K562 (cell line): ENCODE measurements at regions not wholly inside any gene's neighbourhood (a gene's known extent, or its start where the extent isn't known, plus 50 kb on each side); places are given as distances from the start of the nearest gene placed in this dataset.

Experiments
- ATAC-seq: fragments of 200-7000 bp; cut with Tn5 transposase; 3 replicates; pipeline ENCODE4 v1.9.1; 2020; ENCODE audit warnings: moderate library complexity
- BruUV-seq: library from RNA; stranded (reverse); fragments of 400-500 nt; replicated peaks from 2 replicates; lab custom pipeline; 2021; lab: Mats Ljungman, UMichigan
- CTCF ChIA-PET: fragments of 300-600 bp; formaldehyde crosslinking; extraction: SDS; loops from one replicate; lab custom pipeline; 2021; ENCODE audit warnings: low intra/inter-chr PET ratio; lab: Yijun Ruan, JAX
- POLR2A ChIA-PET: fragments of 300-600, 350-650 bp; sonication (Branson Sonifier 250); formaldehyde crosslinking; extraction: SDS; loops from one replicate; lab custom pipeline; 2021; ENCODE audit warnings: antibody characterized with exemption, inconsistent platforms; lab: Yijun Ruan, JAX
- DNase-seq, 4 experiments: peaks; one replicate each; pipeline versions ENCODE4 v3.0.0 to v3.0.0-alpha.2; 2011 to 2018; ENCODE audit warnings: low spot score in 3 of 4, mixed read lengths in 3 of 4; ENCODE audit errors: extremely low read depth in 1 of 4
- FAIRE-seq: peaks from 2 replicates; lab custom pipeline; 2011; peaks lifted over from hg19 to GRCh38; lab: Jason Lieb, UNC
- H2AFZ ChIP-seq: 2 replicates; pipeline ENCODE4 v1.6.0; 2011; ENCODE audit warnings: low read depth, low read length, control low read depth, inconsistent platforms
- H3K27ac ChIP-seq: fragments of 200-600 bp; 3 replicates; pipeline ENCODE4 v1.8.0; 2011; ENCODE audit warnings: low read depth, mild to moderate bottlenecking, control low read depth, inconsistent platforms, low read length, moderate library complexity, mixed read lengths; ENCODE audit errors: extremely low read depth
- H3K27me3 ChIP-seq, 2 experiments: fragments of 300-600 bp in 1 of 2; 2 replicates in 1 of 2; 3 replicates in 1 of 2; pipeline versions ENCODE4 v1.6.0 to v1.8.0; 2011; ENCODE audit warnings: inconsistent platforms in 2 of 2, low read length in 2 of 2, mild to moderate bottlenecking in 1 of 2, mixed read lengths in 1 of 2, moderate library complexity in 1 of 2; ENCODE audit not compliant: control insufficient read depth in 2 of 2, insufficient read depth in 2 of 2
- H3K36me3 ChIP-seq: fragments of 300-600 bp; 3 replicates; pipeline ENCODE4 v1.8.0; 2011; ENCODE audit warnings: mild to moderate bottlenecking, low read length, inconsistent platforms; ENCODE audit not compliant: control insufficient read depth, insufficient read depth
- H3K4me1 ChIP-seq, 2 experiments: fragments of 200-600 bp in 1 of 2; replicated peaks in 1 of 2; 2 replicates in 1 of 2; 3 replicates in 1 of 2; pipeline versions ENCODE4 v1.5.1 to v1.8.0; 2011; ENCODE audit warnings: inconsistent platforms in 2 of 2, low read length in 2 of 2, mild to moderate bottlenecking in 1 of 2, mixed read lengths in 1 of 2, moderate library complexity in 1 of 2; ENCODE audit not compliant: control insufficient read depth in 2 of 2, insufficient read depth in 2 of 2
- H3K4me2 ChIP-seq: 2 replicates; pipeline ENCODE4 v1.6.1; 2011; ENCODE audit warnings: low read length, control low read depth, inconsistent platforms, mixed read lengths; ENCODE audit not compliant: insufficient read depth
- H3K4me3 ChIP-seq: fragments of 200-600 bp; sonication (generic), shearing (Covaris generic); 2 replicates; pipeline ENCODE4 v1.5.1; 2016; ENCODE audit warnings: control low read depth, inconsistent platforms
- H3K79me2 ChIP-seq: fragments of 200-600 bp; 3 replicates; pipeline ENCODE4 v1.8.0; 2011; ENCODE audit warnings: low read length, inconsistent platforms; ENCODE audit not compliant: control insufficient read depth, insufficient read depth
- H3K9ac ChIP-seq, 2 experiments: 2 replicates each; pipeline versions ENCODE4 v1.6.0 to v1.6.1; 2011; ENCODE audit warnings: low read depth in 2 of 2, low read length in 2 of 2, control low read depth in 1 of 2, inconsistent platforms in 1 of 2, mild to moderate bottlenecking in 1 of 2, mixed read lengths in 1 of 2; ENCODE audit not compliant: insufficient read depth in 1 of 2
- H3K9me1 ChIP-seq: one replicate; pipeline ENCODE4 v1.6.0; 2011; ENCODE audit warnings: inconsistent platforms, mild to moderate bottlenecking, low read length, moderate library complexity; ENCODE audit not compliant: control insufficient read depth, insufficient read depth
- H3K9me3 ChIP-seq: replicated peaks from 2 replicates; pipeline ENCODE4 v1.5.1; 2011; ENCODE audit warnings: low read depth, low read length, inconsistent platforms; ENCODE audit not compliant: control insufficient read depth, insufficient read depth
- H4K20me1 ChIP-seq: replicated peaks from 2 replicates; pipeline ENCODE4 v1.6.1; 2011; ENCODE audit warnings: low read length, inconsistent platforms, mixed read lengths; ENCODE audit not compliant: control insufficient read depth, insufficient read depth
- FIP1L1 ChIP-seq: fragments of 200-400 bp; formaldehyde crosslinking; IDR thresholded peaks from 2 replicates; pipeline ENCODE4 v1.6.1; 2018; ENCODE audit warnings: mild to moderate bottlenecking, low read depth, low read length; ENCODE audit not compliant: poor library complexity, severe bottlenecking
- KLF1 ChIP-seq: fragments of 450-650 bp; IDR thresholded peaks from 2 replicates; pipeline ENCODE4 v1.6.1; 2016; ENCODE audit warnings: missing genetic modification characterization, missing compliant biosample characterization
- MGA ChIP-seq: fragments of 450-650 bp; IDR thresholded peaks from 2 replicates; pipeline ENCODE4 v1.6.1; 2016; ENCODE audit warnings: mild to moderate bottlenecking, moderate library complexity
- MYC ChIP-seq, 2 experiments: fragments of 250-450 bp in 1 of 2; sonication (Bioruptor Pico) in 1 of 2; IDR thresholded peaks; 2 replicates each; pipeline versions ENCODE4 v1.5.1 to v1.6.1; 2012 to 2021; ENCODE audit warnings: low read depth in 2 of 2, borderline replicate concordance in 1 of 2, improper control_type of control experiment in 1 of 2, low read length in 1 of 2, mild to moderate bottlenecking in 1 of 2, moderate library complexity in 1 of 2
- PHTF2 ChIP-seq: fragments of 250-450 bp; sonication (Bioruptor Pico); IDR thresholded peaks from 2 replicates; pipeline ENCODE4 v1.5.0; 2021; ENCODE audit warnings: mild to moderate bottlenecking
- YY1 ChIP-seq, 3 experiments: IDR thresholded peaks; 2 replicates each; pipeline ENCODE4 v1.6.1; 2011; ENCODE audit warnings: low read length in 2 of 3, mild to moderate bottlenecking in 2 of 3, moderate library complexity in 2 of 3, borderline replicate concordance in 1 of 3, control low read depth in 1 of 3, low read depth in 1 of 3; ENCODE audit not compliant: insufficient read depth in 3 of 3, insufficient replicate concordance in 2 of 3, control insufficient read depth in 1 of 3, insufficient read length in 1 of 3; ENCODE audit errors: extremely low read depth in 1 of 3
- ZBTB8A ChIP-seq: fragments of 450-650 bp; IDR thresholded peaks from 2 replicates; pipeline ENCODE4 v1.6.1; 2018; ENCODE audit warnings: mild to moderate bottlenecking, moderate library complexity; ENCODE audit not compliant: partially characterized antibody
- ZNF12 ChIP-seq: sonication (generic); formaldehyde crosslinking; IDR thresholded peaks from 2 replicates; pipeline ENCODE4 v1.4.0; 2020; ENCODE audit warnings: mild to moderate bottlenecking, missing genetic modification reagents
- ZNF174 ChIP-seq: fragments of 250-450 bp; sonication (Bioruptor Pico); IDR thresholded peaks from 2 replicates; pipeline ENCODE4 v1.4.0; 2020; ENCODE audit warnings: mild to moderate bottlenecking
- ZNF668 ChIP-seq: fragments of 250-450 bp; sonication (Bioruptor Pico); IDR thresholded peaks from 2 replicates; pipeline ENCODE4 v1.8.0; 2022; ENCODE audit warnings: mild to moderate bottlenecking, inconsistent platforms
- WGBS: fragments of 100-300 bp; shearing (Covaris generic); methylation state at CpG from one replicate; pipeline ENCODE4 v1.1.6; 2016; ENCODE audit warnings: low coverage, mixed read lengths; ENCODE audit not compliant: insufficient coverage; ENCODE audit errors: missing lambda C conversion rate; 5-methylcytosine and 5-hydroxymethylcytosine counted together
- in situ Hi-C: fragments of 300-500 bp; cut with MboI; formaldehyde crosslinking; loops from 4 replicates; pipeline ENCODE4 v1.15.0; 2018; ENCODE audit warnings: inconsistent platforms, mixed read lengths
- intact Hi-C: fragments of 100-400 bp; cut with micrococcal nuclease; formaldehyde crosslinking; loops from 2 replicates; pipeline ENCODE4 v1.14.2; 2022

- ChIA-PET CTCF (no interaction called here), POLR2A (no interaction called here)
- 0% methylated on average over 2 of the region's 9 CpGs for WGBS
- Histone ChIP-seq H3K9me3 (no peaks in the 10 kb centered on the region), H2AFZ (no peak overlapping the region), H3K27me3 (no peaks in the 10 kb centered on the region), H3K36me3 (no peaks in the 10 kb centered on the region), H3K9me1 (no peaks in the 10 kb centered on the region), H3K4me3 (no peak overlapping the region), H3K4me2 (no peak overlapping the region), H3K27ac (no peak overlapping the region), H4K20me1 (no peaks in the 10 kb centered on the region), H3K4me1 (no peaks in the 10 kb centered on the region), H3K79me2 (no peaks in the 10 kb centered on the region), H3K9ac (no peak overlapping the region)
- no peak for TF ChIP-seq ZBTB8A
- no peak for TF ChIP-seq MGA
- TF ChIP-seq KLF1 = no peak
- TF ChIP-seq ZNF174 (CRISPR knock-in tag) = no peak
- TF ChIP-seq YY1 (IDR thresholded peaks at IDR 0.05; ENCODE audit: borderline replicate concordance in 1 of 3, control insufficient read depth in 1 of 3, extremely low read depth in 1 of 3, insufficient read depth in 3 of 3, insufficient read length in 1 of 3, insufficient replicate concordance in 2 of 3, low read depth in 1 of 3, low read length in 2 of 3) = no peak
- TF ChIP-seq PHTF2 (CRISPR knock-in tag) = no peak
- TF ChIP-seq ZNF668 (CRISPR knock-in tag) = no peak
- no peak for TF ChIP-seq MYC (IDR thresholded peaks at IDR 0.05; ENCODE audit: low read depth, low read length)
- TF ChIP-seq MYC (CRISPR knock-in tag; IDR thresholded peaks at IDR 0.05; ENCODE audit: borderline replicate concordance, low read depth) = no peak
- TF ChIP-seq ZNF12 (CRISPR knock-in tag) = no peak
- TF ChIP-seq FIP1L1 = no peak
- FAIRE-seq (no peak), ATAC-seq (no peak), DNase-seq (no peak)
- BruUV-seq = no TSS peak
- intact Hi-C loops (no loop called here), in situ Hi-C loops (no loop called here)
Observed at GRCh38 chr14:27384124-27384523, 786.3 kb upstream of the NOVA1 start.
